HCT116 (cell line): ENCODE measurements at regions not wholly inside any gene's neighbourhood (a gene's known extent, or its start where the extent isn't known, plus 50 kb on each side); places are given as distances from the start of the nearest gene placed in this dataset.

Experiments used
- ATAC-seq: fragments of 200-7000 bp; cut with Tn5 transposase; 2 replicates; pipeline ENCODE4 v1.9.1; 2020; ENCODE audit warnings: mild to moderate bottlenecking, moderate library complexity
- BruUV-seq: library from RNA; stranded (reverse); fragments of 400-500 nt; replicated peaks from 2 replicates; lab custom pipeline; 2021; lab: Mats Ljungman, UMichigan
- CTCF ChIA-PET: fragments of 300-600 bp; sonication (Branson Sonifier 250); formaldehyde crosslinking; loops from one replicate; lab custom pipeline; 2021; ENCODE audit warnings: antibody characterized with exemption; lab: Charles Lee
- POLR2A ChIA-PET: fragments of 300-600, 350-600 bp; sonication (Branson Sonifier 250); formaldehyde crosslinking; loops from one replicate; lab custom pipeline; 2021; ENCODE audit warnings: antibody characterized with exemption; lab: Charles Lee
- RAD21 ChIA-PET, 2 experiments: fragments of 300-600 bp; sonication (Branson Sonifier 250); formaldehyde crosslinking; loops; one replicate each; lab custom pipeline; 2023; ENCODE audit warnings: low total read pairs in 2 of 2; ENCODE audit not compliant: uncharacterized antibody in 2 of 2, unreplicated experiment in 2 of 2, low non-redundant PET in 1 of 2; lab: Charles Lee
- DNase-seq: peaks from one replicate; pipeline ENCODE4 v3.0.0-alpha.2; 2010; ENCODE audit warnings: low read depth, low spot score
- H2AFZ ChIP-seq: fragments of 200-600 bp; shearing (Covaris generic), sonication (generic); 2 replicates; pipeline ENCODE4 v1.6.1; 2017; ENCODE audit warnings: low read depth, mixed run types, mixed read lengths, antibody characterized with exemption, low read length; ENCODE audit not compliant: poor library complexity, severe bottlenecking
- H3K27ac ChIP-seq: 2 replicates; pipeline ENCODE4 v1.5.1; 2012; ENCODE audit warnings: low read depth, low read length
- H3K27me3 ChIP-seq: fragments of 200-600 bp; sonication (generic); 2 replicates; pipeline ENCODE4 v1.6.1; 2016; ENCODE audit warnings: mixed run types, low read length, mixed read lengths; ENCODE audit not compliant: insufficient read depth
- H3K36me3 ChIP-seq, 2 experiments: fragments of 200-500 bp in 1 of 2; fragments of 200-600 bp in 1 of 2; sonication (Bioruptor generic) in 1 of 2; sonication (generic) in 1 of 2; 2 replicates each; pipeline versions ENCODE4 v1.5.1 to v1.6.1; 2014 to 2016; ENCODE audit warnings: low read length in 2 of 2, inconsistent platforms in 1 of 2, mixed read lengths in 1 of 2, mixed run types in 1 of 2; ENCODE audit not compliant: insufficient read depth in 2 of 2, control insufficient read depth in 1 of 2
- H3K4me1 ChIP-seq, 2 experiments: fragments of 200-600 bp in 1 of 2; sonication (generic) in 1 of 2; 2 replicates each; pipeline versions ENCODE4 v1.5.1 to v1.6.1; 2012 to 2017; ENCODE audit warnings: low read length in 2 of 2, inconsistent platforms in 1 of 2, mild to moderate bottlenecking in 1 of 2, mixed read lengths in 1 of 2, mixed run types in 1 of 2, moderate library complexity in 1 of 2; ENCODE audit not compliant: insufficient read depth in 2 of 2, control insufficient read depth in 1 of 2
- H3K4me2 ChIP-seq: fragments of 200-600 bp; sonication (generic); 2 replicates; pipeline ENCODE4 v1.6.1; 2017; ENCODE audit warnings: mixed run types, low read length, mixed read lengths
- H3K4me3 ChIP-seq, 2 experiments: fragments of 200-600 bp in 1 of 2; sonication (generic) in 1 of 2; replicated peaks in 1 of 2; 2 replicates each; pipeline ENCODE4 v1.5.1; 2011 to 2016; ENCODE audit warnings: low read length in 2 of 2, control low read depth in 1 of 2, low read depth in 1 of 2, mild to moderate bottlenecking in 1 of 2, mixed read lengths in 1 of 2, mixed run types in 1 of 2
- H3K79me2 ChIP-seq: fragments of 200-600 bp; sonication (generic); 2 replicates; pipeline ENCODE4 v1.6.1; 2017; ENCODE audit warnings: mild to moderate bottlenecking, mixed run types, low read length, moderate library complexity, mixed read lengths; ENCODE audit not compliant: insufficient read depth
- H3K9ac ChIP-seq: fragments of 200-600 bp; sonication (generic); 2 replicates; pipeline ENCODE4 v1.6.1; 2016; ENCODE audit warnings: low read length, mixed read lengths
- H3K9me2 ChIP-seq: fragments of 200-600 bp; sonication (generic), shearing (Covaris generic); 2 replicates; pipeline ENCODE4 v1.6.1; 2017; ENCODE audit warnings: mixed run types, mild to moderate bottlenecking, moderate library complexity; ENCODE audit not compliant: insufficient read depth
- H3K9me3 ChIP-seq, 2 experiments: fragments of 200-500 bp in 1 of 2; fragments of 200-600 bp in 1 of 2; sonication (Bioruptor generic) in 1 of 2; sonication (generic) in 1 of 2; 2 replicates each; pipeline ENCODE4 v1.6.1; 2014 to 2017; ENCODE audit warnings: low read length in 2 of 2, mixed read lengths in 2 of 2, inconsistent platforms in 1 of 2, low read depth in 1 of 2, mild to moderate bottlenecking in 1 of 2, mixed run types in 1 of 2, moderate library complexity in 1 of 2; ENCODE audit not compliant: control insufficient read depth in 1 of 2, insufficient read depth in 1 of 2
- H4K20me1 ChIP-seq: fragments of 200-600 bp; sonication (generic), shearing (Covaris generic); 2 replicates; pipeline ENCODE4 v1.6.1; 2017; ENCODE audit warnings: mixed run types, mild to moderate bottlenecking, moderate library complexity; ENCODE audit not compliant: insufficient read depth
- EGR1 ChIP-seq: IDR thresholded peaks from 2 replicates; pipeline ENCODE4 v1.6.1; 2012; ENCODE audit warnings: low read depth
- ELF1 ChIP-seq: IDR thresholded peaks from 2 replicates; pipeline ENCODE4 v1.6.1; 2012; ENCODE audit warnings: low read depth, borderline replicate concordance
- EZH2 ChIP-seq: fragments of 200-600 bp; sonication (generic); IDR thresholded peaks from 2 replicates; pipeline ENCODE4 v1.6.1; 2017; ENCODE audit warnings: antibody characterized with exemption, mixed run types
- EZH2phosphoT487 ChIP-seq: fragments of 200-600 bp; IDR thresholded peaks from 2 replicates; pipeline ENCODE4 v1.6.1; 2018; ENCODE audit warnings: antibody characterized with exemption, borderline replicate concordance
- POLR2A ChIP-seq: IDR thresholded peaks from 2 replicates; pipeline ENCODE4 v1.7.0; 2011; ENCODE audit warnings: borderline replicate concordance; ENCODE audit not compliant: insufficient read depth, insufficient read length; ENCODE audit errors: extremely low read depth
- POLR2AphosphoS5 ChIP-seq: IDR thresholded peaks from 2 replicates; pipeline ENCODE4 v1.6.1; 2011; ENCODE audit warnings: mild to moderate bottlenecking, low read depth, low read length, moderate library complexity
- RAD21 ChIP-seq: IDR thresholded peaks from 2 replicates; pipeline ENCODE4 v1.6.1; 2012; ENCODE audit warnings: low read depth, mild to moderate bottlenecking
- SIN3A ChIP-seq: IDR thresholded peaks from 2 replicates; pipeline ENCODE4 v1.6.1; 2012; ENCODE audit warnings: low read depth
- SP1 ChIP-seq: IDR thresholded peaks from 2 replicates; pipeline ENCODE4 v1.6.1; 2012; ENCODE audit warnings: low read depth
- TCF7L2 ChIP-seq: IDR thresholded peaks from 2 replicates; pipeline ENCODE4 v1.7.0; 2011; ENCODE audit warnings: borderline replicate concordance, inconsistent platforms; ENCODE audit not compliant: insufficient read depth, insufficient read length; ENCODE audit errors: extremely low read depth
- YY1 ChIP-seq: IDR thresholded peaks from 2 replicates; pipeline ENCODE4 v1.6.1; 2011; ENCODE audit warnings: low read length, low read depth, moderate library complexity, mild to moderate bottlenecking; ENCODE audit not compliant: insufficient replicate concordance; ENCODE audit errors: extremely low read depth
- intact Hi-C: fragments of 100-400 bp; cut with micrococcal nuclease; formaldehyde crosslinking; loops from 2 replicates; pipeline ENCODE4 v1.10.0; 2022
- TF ChIP-seq, protein P1 (sequence below): IDR thresholded peaks from 2 replicates; pipeline ENCODE4 v1.6.1; 2011; ENCODE audit warnings: mild to moderate bottlenecking, low read length, moderate library complexity; ENCODE audit not compliant: insufficient replicate concordance; ENCODE audit errors: extremely low read depth
- TF ChIP-seq, protein P2 (sequence below): IDR thresholded peaks from 2 replicates; pipeline ENCODE4 v1.6.1; 2012

DNA sequence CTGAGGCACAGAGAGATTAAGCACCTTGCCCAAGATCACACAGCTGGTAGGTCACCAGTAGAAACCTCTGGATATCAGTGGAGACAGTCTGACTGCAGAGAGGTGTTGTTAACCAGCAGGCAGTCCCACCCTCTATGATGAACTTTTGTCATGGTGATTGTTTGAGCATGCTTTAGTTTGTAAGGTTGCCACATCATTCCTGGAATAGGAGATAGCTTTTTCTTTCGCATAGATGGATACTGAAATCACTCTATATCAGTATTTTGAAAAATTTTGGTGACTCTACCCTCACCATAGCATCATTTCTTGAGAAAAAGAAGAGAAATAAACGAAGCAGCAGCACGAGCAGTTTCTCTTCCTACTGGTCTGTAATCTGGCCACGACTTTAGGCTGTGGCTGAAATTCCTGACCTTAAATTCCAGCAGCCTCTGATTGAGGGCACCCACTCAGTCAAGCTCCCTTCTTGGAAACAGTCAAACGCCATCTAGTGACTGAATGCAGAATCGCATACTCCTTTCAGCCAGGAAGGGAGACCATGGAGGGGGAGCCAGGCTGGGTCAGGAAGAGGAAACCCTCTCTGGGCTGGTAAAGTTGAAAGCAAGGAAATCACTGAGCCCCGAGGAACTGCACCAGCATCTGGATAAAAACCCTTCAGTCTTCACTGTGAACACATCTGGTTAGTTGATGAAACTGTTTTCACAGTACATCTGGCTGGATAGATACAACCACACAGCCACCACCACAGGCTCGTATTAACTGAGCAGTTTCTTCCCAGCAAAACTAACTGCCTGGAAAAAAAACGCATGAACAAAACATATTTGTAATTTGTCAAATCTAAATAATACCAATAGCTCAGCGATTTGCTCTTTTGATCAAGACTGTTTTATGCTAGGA, 108.5 kb upstream of the XYLT1 start (continued):
- TF ChIP-seq POLR2AphosphoS5 (no peak), TCF7L2 (no peak), POLR2A (no peak)

DNA sequence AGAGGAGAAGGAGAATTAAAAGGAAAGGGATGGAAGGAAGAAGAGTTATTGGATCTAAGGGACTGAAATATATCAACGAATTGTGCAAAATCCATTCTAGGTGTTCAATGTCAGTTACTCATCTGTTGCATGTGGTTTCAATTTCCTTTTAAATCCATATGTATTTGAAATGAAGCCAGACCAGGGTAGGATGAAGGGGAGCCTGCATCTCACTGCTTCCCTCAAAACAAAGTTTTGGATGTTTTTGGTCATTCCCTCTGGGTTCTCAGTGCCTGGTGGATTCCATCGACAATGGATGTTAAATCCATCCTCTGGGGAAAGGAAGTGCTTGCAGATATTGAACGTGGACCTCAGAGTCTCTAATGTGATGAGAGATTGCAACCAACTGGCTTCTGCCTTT, 103.5 kb upstream of the XYLT1 start:
- no peaks in the 10 kb centered on the region for H3K79me2 ChIP-seq
- TF ChIP-seq EZH2 (no peak), TCF7L2 (no peak)
- TF ChIP-seq, all 23 proteins: peak for 0
- POLR2A ChIA-PET = no interaction called here
- Histone ChIP-seq H4K20me1 (no peaks in the 10 kb centered on the region), H3K36me3 (no peaks in the 10 kb centered on the region), H3K4me2 (no peak overlapping the region), H3K27me3 (no peaks in the 10 kb centered on the region), H3K4me1 (peaks cover 16 to 22% of the 10 kb centered on the region in 2 experiments), H3K4me3 (no peak overlapping the region), H3K27ac (no peak overlapping the region), H3K9ac (no peak overlapping the region), H3K9me2 (no peaks in the 10 kb centered on the region; the same call in 1 of the 2 replicates), H3K9me3 (no peaks in the 10 kb centered on the region), H2AFZ (no peak overlapping the region)
- ATAC-seq (no peak), DNase-seq (no peak)
- intact Hi-C loops = loop anchor here (10.0 kb wide), 1 partner anchor 359 kb away; no protein-coding TSS in a partner anchor
- CTCF ChIA-PET = no interaction called here
- RAD21 ChIA-PET = no interaction called here
- BruUV-seq = no TSS peak

DNA sequence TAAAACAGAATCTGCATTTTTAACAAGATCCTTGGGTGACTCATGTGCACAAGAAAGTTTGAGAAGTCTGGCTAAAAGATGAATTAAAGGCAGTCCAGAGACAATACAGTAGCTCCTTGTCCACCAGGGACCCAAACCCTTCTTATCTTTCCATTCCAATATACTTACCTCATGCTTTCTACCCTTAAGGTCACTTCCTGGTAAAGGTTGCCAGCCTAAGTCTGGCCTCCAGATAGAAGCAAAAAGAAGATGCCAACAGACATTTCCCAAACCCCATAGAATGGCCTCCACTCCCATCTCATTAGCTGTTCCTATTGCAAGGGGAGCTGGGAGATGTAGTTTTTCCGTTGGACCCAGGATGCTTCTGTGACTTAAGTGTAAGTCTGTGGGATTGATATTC, 101.4 kb upstream of the XYLT1 start:
- peak; percentile 38 for DNase-seq
- intact Hi-C loops = loop anchor here (10.0 kb wide), 1 partner anchor 357 kb away; no protein-coding TSS in a partner anchor
- CTCF ChIA-PET = no interaction called here
- Histone ChIP-seq H2AFZ (peak overlapping the region; percentile 96), H3K4me2 (peak overlapping the region; percentile 63), H3K27me3 (no peaks in the 10 kb centered on the region)
- TF ChIP-seq SP1 (no peak), RAD21 (no peak), TCF7L2 (no peak), EGR1 (no peak), POLR2A (no peak), ELF1 (no peak), EZH2phosphoT487 (no peak), YY1 (peak; percentile 75), EZH2 (no peak), SIN3A (no peak)
- TF ChIP-seq, protein P1, sequence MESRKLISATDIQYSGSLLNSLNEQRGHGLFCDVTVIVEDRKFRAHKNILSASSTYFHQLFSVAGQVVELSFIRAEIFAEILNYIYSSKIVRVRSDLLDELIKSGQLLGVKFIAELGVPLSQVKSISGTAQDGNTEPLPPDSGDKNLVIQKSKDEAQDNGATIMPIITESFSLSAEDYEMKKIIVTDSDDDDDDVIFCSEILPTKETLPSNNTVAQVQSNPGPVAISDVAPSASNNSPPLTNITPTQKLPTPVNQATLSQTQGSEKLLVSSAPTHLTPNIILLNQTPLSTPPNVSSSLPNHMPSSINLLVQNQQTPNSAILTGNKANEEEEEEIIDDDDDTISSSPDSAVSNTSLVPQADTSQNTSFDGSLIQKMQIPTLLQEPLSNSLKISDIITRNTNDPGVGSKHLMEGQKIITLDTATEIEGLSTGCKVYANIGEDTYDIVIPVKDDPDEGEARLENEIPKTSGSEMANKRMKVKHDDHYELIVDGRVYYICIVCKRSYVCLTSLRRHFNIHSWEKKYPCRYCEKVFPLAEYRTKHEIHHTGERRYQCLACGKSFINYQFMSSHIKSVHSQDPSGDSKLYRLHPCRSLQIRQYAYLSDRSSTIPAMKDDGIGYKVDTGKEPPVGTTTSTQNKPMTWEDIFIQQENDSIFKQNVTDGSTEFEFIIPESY = no peak
- TF ChIP-seq, protein P2, sequence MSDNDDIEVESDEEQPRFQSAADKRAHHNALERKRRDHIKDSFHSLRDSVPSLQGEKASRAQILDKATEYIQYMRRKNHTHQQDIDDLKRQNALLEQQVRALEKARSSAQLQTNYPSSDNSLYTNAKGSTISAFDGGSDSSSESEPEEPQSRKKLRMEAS = 0 out of 2 replicates have a peak, but pooled peaks have one; percentile 4
- TF ChIP-seq, all 23 proteins: peak for 2
- H3K79me2 ChIP-seq = no peaks in the 10 kb centered on the region
- H4K20me1 ChIP-seq = no peaks in the 10 kb centered on the region
- no peaks in the 10 kb centered on the region; the same call in 1 of the 2 replicates for H3K9me2 ChIP-seq
- ATAC-seq = peak; percentile 76
- peak overlapping the region; percentile 8 to 17; a peak in 3 of 4 replicates for H3K4me3 ChIP-seq
- H3K9me3 ChIP-seq = no peaks in the 10 kb centered on the region
- H3K9ac ChIP-seq = peak overlapping the region; percentile 17
- BruUV-seq = no TSS peak
- ChIA-PET POLR2A (no interaction called here), RAD21 (no interaction called here)
- H3K36me3 ChIP-seq = no peaks in the 10 kb centered on the region
- peak overlapping the region; percentile 76; the same call in 1 of the 2 replicates for H3K27ac ChIP-seq
- peaks cover 16 to 22% of the 10 kb centered on the region in 2 experiments for H3K4me1 ChIP-seq
